Activated CD8-positive, alpha-beta T cell treated with anti-CD3 and anti-CD28 coated beads for 36 hours (primary cell): ENCODE measurements at regions not wholly inside any gene's neighbourhood (a gene's known extent, or its start where the extent isn't known, plus 50 kb on each side); places are given as distances from the start of the nearest gene placed in this dataset.

ENCODE experiments used
- ATAC-seq: fragments of 200-7000 bp; cut with Tn5 transposase; one replicate; pipeline ENCODE4 v1.10.0; 2021; ENCODE audit warnings: mild to moderate bottlenecking, moderate library complexity
- CTCF ChIA-PET: fragments of 350-600 bp; sonication (Branson Sonifier 250); formaldehyde crosslinking; loops from one replicate; lab custom pipeline; 2021; ENCODE audit warnings: antibody characterized with exemption; lab: Charles Lee
- POLR2A ChIA-PET: fragments of 350-600 bp; sonication (Branson Sonifier 250); formaldehyde crosslinking; loops from one replicate; lab custom pipeline; 2021; ENCODE audit warnings: antibody characterized with exemption; lab: Charles Lee
- DNase-seq: peaks from one replicate; pipeline ENCODE4 v3.0.0-alpha.2; 2020
- H3K27ac Mint-ChIP-seq: one replicate; pipeline ENCODE4 v1.8.0; 2021; ENCODE audit warnings: mild to moderate bottlenecking, mixed read lengths
- H3K27me3 Mint-ChIP-seq: one replicate; pipeline ENCODE4 v1.8.0; 2021; ENCODE audit warnings: mixed read lengths
- H3K36me3 Mint-ChIP-seq: one replicate; pipeline ENCODE4 v1.8.0; 2021; ENCODE audit warnings: low read depth, mixed read lengths
- H3K4me1 Mint-ChIP-seq: one replicate; pipeline ENCODE4 v1.8.0; 2021; ENCODE audit warnings: low read depth, mixed read lengths
- H3K4me3 Mint-ChIP-seq: one replicate; pipeline ENCODE4 v1.8.0; 2021; ENCODE audit warnings: mild to moderate bottlenecking, moderate library complexity, mixed read lengths
- H3K9me3 Mint-ChIP-seq: one replicate; pipeline ENCODE4 v1.8.0; 2021; ENCODE audit warnings: mixed read lengths
- intact Hi-C: fragments of 100-400 bp; cut with micrococcal nuclease; formaldehyde crosslinking; loops from one replicate; pipeline ENCODE4 v1.10.0; 2022
- TF ChIP-seq, protein P1 (sequence below): fragments of 200-600 bp; IDR thresholded peaks from one replicate; pipeline ENCODE4 v1.8.0; 2022; ENCODE audit warnings: antibody characterized with exemption, mild to moderate bottlenecking

DNA sequence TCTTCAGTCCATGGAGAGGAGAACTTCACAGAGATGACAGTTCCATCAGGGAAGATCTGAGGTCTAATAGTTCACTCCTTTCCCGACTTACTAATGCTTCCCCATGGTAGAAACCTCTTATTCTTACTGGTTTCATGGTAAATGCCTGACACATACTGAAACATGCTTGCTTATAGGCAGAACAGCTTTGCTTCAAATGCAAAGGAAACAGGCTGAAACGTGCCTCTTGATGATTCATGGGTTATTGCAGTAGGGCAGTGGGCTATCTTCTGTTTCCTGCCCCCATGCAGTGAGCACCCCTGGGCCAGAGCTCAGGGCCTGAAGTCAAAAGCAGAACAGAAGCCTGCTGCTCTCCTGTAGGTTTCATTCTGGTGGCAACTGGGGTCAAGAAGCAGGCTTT, 223.5 kb downstream of the RDH14 start:
- CTCF ChIA-PET = no interaction called here
- ATAC-seq = no peak

DNA sequence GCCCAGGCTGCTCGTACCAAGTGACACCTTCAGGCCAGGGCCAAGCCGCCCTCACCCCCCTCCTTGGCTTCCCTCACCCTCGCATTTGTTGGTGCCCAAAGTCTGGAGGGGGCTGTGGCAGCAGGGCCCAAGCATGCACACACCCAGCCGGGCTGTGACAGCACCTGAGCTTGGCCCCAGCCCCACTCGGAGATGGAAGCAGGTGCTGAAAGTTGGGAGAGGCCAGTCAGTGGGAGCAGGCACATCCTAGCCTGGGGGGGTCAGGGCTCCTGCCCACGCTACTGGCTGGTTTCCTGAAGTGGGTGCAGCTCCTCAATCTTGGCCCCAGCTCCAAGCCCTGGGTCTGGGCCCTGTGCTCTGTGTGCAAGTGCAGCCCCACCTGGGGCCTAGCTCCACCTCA, 228.0 kb downstream of the RDH14 start:
- no peak for ATAC-seq
- Mint-ChIP-seq H3K4me1 (no peaks in the 10 kb centered on the region), H3K27ac (no peak overlapping the region), H3K4me3 (no peak overlapping the region), H3K27me3 (peaks cover 2% of the 10 kb centered on the region), H3K36me3 (no peaks in the 10 kb centered on the region), H3K9me3 (no peaks in the 10 kb centered on the region)
- CTCF ChIA-PET = no interaction called here
- intact Hi-C loops = no loop called here
- POLR2A ChIA-PET = no interaction called here
- TF ChIP-seq, protein P1, sequence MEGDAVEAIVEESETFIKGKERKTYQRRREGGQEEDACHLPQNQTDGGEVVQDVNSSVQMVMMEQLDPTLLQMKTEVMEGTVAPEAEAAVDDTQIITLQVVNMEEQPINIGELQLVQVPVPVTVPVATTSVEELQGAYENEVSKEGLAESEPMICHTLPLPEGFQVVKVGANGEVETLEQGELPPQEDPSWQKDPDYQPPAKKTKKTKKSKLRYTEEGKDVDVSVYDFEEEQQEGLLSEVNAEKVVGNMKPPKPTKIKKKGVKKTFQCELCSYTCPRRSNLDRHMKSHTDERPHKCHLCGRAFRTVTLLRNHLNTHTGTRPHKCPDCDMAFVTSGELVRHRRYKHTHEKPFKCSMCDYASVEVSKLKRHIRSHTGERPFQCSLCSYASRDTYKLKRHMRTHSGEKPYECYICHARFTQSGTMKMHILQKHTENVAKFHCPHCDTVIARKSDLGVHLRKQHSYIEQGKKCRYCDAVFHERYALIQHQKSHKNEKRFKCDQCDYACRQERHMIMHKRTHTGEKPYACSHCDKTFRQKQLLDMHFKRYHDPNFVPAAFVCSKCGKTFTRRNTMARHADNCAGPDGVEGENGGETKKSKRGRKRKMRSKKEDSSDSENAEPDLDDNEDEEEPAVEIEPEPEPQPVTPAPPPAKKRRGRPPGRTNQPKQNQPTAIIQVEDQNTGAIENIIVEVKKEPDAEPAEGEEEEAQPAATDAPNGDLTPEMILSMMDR = no peak
- DNase-seq = no peak

More for the DNA sequence above, 223.5 kb downstream of the RDH14 start:
- Mint-ChIP-seq H3K9me3 (no peaks in the 10 kb centered on the region), H3K4me3 (no peak overlapping the region), H3K36me3 (no peaks in the 10 kb centered on the region), H3K27me3 (peaks cover 3% of the 10 kb centered on the region), H3K4me1 (no peaks in the 10 kb centered on the region), H3K27ac (no peak overlapping the region)
- intact Hi-C loops = no loop called here
- POLR2A ChIA-PET = no interaction called here
- TF ChIP-seq, protein P1 = no peak
- DNase-seq = no peak

DNA sequence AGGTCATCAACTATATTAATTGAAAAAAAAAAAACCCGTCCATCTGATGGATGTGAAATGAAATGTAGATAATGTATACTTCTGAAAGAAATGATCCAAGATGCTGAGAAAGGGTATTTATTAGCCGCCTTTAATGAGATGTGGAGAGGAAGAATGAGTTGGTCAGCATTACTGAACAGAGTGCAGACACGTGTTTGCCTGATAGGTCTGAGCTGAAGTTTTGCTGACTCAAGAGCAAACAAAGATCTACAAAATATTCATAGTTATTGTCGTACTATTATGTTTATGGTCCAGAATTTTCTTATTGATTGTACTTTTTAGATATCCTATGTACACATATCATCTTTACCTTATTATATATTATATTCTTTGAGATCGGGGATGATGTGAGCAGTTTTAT, 235.3 kb downstream of the RDH14 start:
- H3K27me3 Mint-ChIP-seq = no peaks in the 10 kb centered on the region
- CTCF ChIA-PET = no interaction called here
- no peak overlapping the region for H3K4me3 Mint-ChIP-seq
- DNase-seq (no peak), ATAC-seq (no peak)
- POLR2A ChIA-PET = no interaction called here
- H3K4me1 Mint-ChIP-seq = no peaks in the 10 kb centered on the region
- intact Hi-C loops = no loop called here
- no peaks in the 10 kb centered on the region for H3K36me3 Mint-ChIP-seq
- H3K27ac Mint-ChIP-seq = no peak overlapping the region
- H3K9me3 Mint-ChIP-seq = no peaks in the 10 kb centered on the region
- TF ChIP-seq, protein P1 = no peak

DNA sequence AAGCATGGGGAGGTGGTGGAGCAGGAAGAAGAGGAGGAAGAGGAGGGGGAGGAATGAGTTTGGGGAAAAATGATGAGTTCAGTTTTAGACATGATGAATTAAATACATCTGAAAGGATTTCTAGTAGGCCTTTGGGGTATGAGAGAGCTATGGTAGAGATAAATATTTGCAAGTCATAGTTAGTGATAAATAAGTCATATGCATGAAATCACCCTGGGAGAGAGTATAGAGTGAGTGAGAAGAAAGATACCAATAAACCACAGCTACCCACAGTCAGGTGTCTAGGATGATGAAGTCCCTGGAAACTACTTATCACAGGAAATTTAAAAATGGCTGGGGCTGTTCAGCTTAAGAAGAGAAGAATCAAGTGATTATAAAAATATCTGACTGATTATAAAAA, 240.5 kb downstream of the RDH14 start:
- no peaks in the 10 kb centered on the region for H3K9me3 Mint-ChIP-seq
- CTCF ChIA-PET = interaction anchor here (1.2 kb wide), 1 partner anchor 11 kb away, joined by 4 read pairs; no protein-coding TSS in a partner anchor
- no peaks in the 10 kb centered on the region for H3K4me1 Mint-ChIP-seq

DNA sequence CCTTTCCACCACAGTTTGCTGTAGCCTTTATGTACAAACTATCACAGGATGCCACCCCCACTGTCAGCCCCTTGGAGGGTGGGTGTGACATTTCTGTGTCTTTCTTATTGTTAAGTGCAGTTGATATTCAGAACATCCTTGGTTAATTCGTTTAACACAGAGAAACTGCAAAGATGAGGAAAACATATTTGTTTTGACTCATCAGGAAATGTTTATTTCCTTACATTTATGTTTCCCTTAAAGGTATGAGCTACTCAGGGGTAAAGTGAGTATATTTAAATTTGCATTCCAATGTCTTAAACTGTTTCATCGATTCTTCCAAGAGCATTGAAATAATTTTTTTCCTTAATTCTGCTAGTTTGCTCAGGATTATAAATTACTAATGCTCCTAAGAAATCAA, 243.4 kb downstream of the RDH14 start:
- TF ChIP-seq, protein P1 = no peak
- Mint-ChIP-seq H3K4me1 (no peaks in the 10 kb centered on the region), H3K9me3 (peaks cover 3% of the 10 kb centered on the region), H3K36me3 (no peaks in the 10 kb centered on the region), H3K27me3 (peaks cover 4% of the 10 kb centered on the region), H3K4me3 (no peak overlapping the region), H3K27ac (no peak overlapping the region)
- intact Hi-C loops = no loop called here
- POLR2A ChIA-PET = no interaction called here
- no peak for ATAC-seq
- DNase-seq = no peak
- CTCF ChIA-PET = no interaction called here

More for the DNA sequence above, 240.5 kb downstream of the RDH14 start:
- Mint-ChIP-seq H3K27me3 (peaks cover 4% of the 10 kb centered on the region), H3K36me3 (no peaks in the 10 kb centered on the region), H3K27ac (no peak overlapping the region), H3K4me3 (no peak overlapping the region)
- DNase-seq (no peak), ATAC-seq (no peak)
- TF ChIP-seq, protein P1 = no peak
- intact Hi-C loops = no loop called here
- POLR2A ChIA-PET = no interaction called here
